Uterus (tissue), 3 donors: ENCODE measurements at regions not wholly inside any gene's neighbourhood (a gene's known extent, or its start where the extent isn't known, plus 50 kb on each side); places are given as distances from the start of the nearest gene placed in this dataset.

Experiments used
- DNase-seq, 2 donors: peaks; one replicate each; pipeline ENCODE4 v3.0.0-alpha.2; 2019 to 2020
- H3K27ac ChIP-seq, 2 donors: fragments of 200-600 bp; sonication (generic); 1 replicate in 1 of 2; 2 replicates in 1 of 2; pipeline ENCODE4 v1.5.1; 2016 to 2018
- H3K27me3 ChIP-seq, 2 donors: fragments of 200-600 bp; sonication (generic); one replicate each; pipeline ENCODE4 v1.5.1; 2018 to 2019; ENCODE audit warnings: control low read depth in 1 of 2
- H3K36me3 ChIP-seq, 2 donors: fragments of 200-600 bp; sonication (generic); one replicate each; pipeline ENCODE4 v1.5.1; 2019; ENCODE audit warnings: control low read depth in 1 of 2
- H3K4me1 ChIP-seq, 2 donors: fragments of 200-600 bp; sonication (generic); one replicate each; pipeline ENCODE4 v1.5.1; 2018 to 2019; ENCODE audit warnings: control low read depth in 1 of 2
- H3K4me3 ChIP-seq, 2 donors: fragments of 200-600 bp; sonication (generic); 1 replicate in 1 of 2; 2 replicates in 1 of 2; pipeline ENCODE4 v1.5.1; 2018 to 2019; ENCODE audit warnings: mild to moderate bottlenecking in 1 of 2
- H3K9me3 ChIP-seq, 2 donors: fragments of 200-600 bp; sonication (generic); one replicate each; pipeline ENCODE4 v1.5.1; 2019; ENCODE audit warnings: control low read depth in 1 of 2
- POLR2A ChIP-seq, 2 donors: fragments of 450-650 bp; IDR thresholded peaks; one replicate each; pipeline ENCODE4 v1.6.1; 2016; ENCODE audit warnings: antibody characterized with exemption in 2 of 2, mild to moderate bottlenecking in 1 of 2, moderate library complexity in 1 of 2
- intact Hi-C: fragments of 100-400 bp; cut with DNase I; formaldehyde crosslinking; loops from one replicate; pipeline ENCODE4 v1.15.1; 2023; ENCODE audit warnings: low total_unique reads
- TF ChIP-seq, protein P1 (sequence below), 4 experiments: fragments of 200-600 bp in 2 of 4; fragments of 450-650 bp in 2 of 4; sonication (generic) in 2 of 4; IDR thresholded peaks; one replicate each; pipeline ENCODE4 v1.5.1; 2016 to 2019; ENCODE audit warnings: antibody characterized with exemption in 4 of 4, mild to moderate bottlenecking in 2 of 4, moderate library complexity in 1 of 4
- donor health status: DM: yes; HTN: yes; CAD: no.

- Histone ChIP-seq H3K4me1 (peaks cover 17 to 21% of the 10 kb centered on the region in 2 donors), H3K27me3 (no peaks in the 10 kb centered on the region), H3K9me3 (no peaks in the 10 kb centered on the region), H3K36me3 (no peaks in the 10 kb centered on the region), H3K4me3 (no peak overlapping the region), H3K27ac (peak overlapping the region; percentile 93 to 99)
- TF ChIP-seq, protein P1, sequence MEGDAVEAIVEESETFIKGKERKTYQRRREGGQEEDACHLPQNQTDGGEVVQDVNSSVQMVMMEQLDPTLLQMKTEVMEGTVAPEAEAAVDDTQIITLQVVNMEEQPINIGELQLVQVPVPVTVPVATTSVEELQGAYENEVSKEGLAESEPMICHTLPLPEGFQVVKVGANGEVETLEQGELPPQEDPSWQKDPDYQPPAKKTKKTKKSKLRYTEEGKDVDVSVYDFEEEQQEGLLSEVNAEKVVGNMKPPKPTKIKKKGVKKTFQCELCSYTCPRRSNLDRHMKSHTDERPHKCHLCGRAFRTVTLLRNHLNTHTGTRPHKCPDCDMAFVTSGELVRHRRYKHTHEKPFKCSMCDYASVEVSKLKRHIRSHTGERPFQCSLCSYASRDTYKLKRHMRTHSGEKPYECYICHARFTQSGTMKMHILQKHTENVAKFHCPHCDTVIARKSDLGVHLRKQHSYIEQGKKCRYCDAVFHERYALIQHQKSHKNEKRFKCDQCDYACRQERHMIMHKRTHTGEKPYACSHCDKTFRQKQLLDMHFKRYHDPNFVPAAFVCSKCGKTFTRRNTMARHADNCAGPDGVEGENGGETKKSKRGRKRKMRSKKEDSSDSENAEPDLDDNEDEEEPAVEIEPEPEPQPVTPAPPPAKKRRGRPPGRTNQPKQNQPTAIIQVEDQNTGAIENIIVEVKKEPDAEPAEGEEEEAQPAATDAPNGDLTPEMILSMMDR (IDR thresholded peaks at IDR 0.05) = no peak
- no peak for TF ChIP-seq POLR2A (IDR thresholded peaks at IDR 0.05)
- peak in 1 of 2 donors; percentile 38 for DNase-seq
- intact Hi-C loops = no loop called here
These were observed 55.8 kb upstream of the ABL1 start for GRCh38 chr9:130779153-130779855.

DNA sequence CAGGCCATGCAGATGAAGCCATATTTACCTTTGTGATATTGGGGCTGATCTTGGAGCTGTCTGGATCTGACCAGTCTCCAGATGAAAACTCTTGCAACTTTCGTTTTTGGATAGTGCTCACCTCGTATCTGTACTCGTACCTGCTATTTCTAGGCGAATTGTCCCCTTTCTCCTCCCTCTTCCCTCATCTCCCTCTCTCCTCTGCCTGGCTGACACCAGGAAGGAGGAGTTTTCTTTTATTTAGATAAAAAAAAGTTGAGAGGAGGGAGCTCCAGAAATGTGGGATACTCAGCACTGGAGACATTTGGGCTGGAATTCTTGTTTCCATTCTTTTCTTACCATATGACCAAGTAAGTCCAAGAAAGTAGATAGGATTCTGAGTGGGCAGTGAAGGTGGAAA, 54.6 kb upstream of the ABL1 start:
- TF ChIP-seq, protein P1 (IDR thresholded peaks at IDR 0.05) = no peak
- no peak for TF ChIP-seq POLR2A (IDR thresholded peaks at IDR 0.05)
- no peaks in the 10 kb centered on the region for H3K27me3 ChIP-seq
- no peak for DNase-seq
- H3K27ac ChIP-seq = peak overlapping the region; percentile 93 to 99
- H3K36me3 ChIP-seq = no peaks in the 10 kb centered on the region
- H3K4me1 ChIP-seq = peaks cover 17 to 21% of the 10 kb centered on the region in 2 donors
- no peaks in the 10 kb centered on the region for H3K9me3 ChIP-seq
- intact Hi-C loops = loop anchor here (10.0 kb wide), 1 partner anchor 54 kb away; the partner anchor contains the start of gene ABL1
- peak overlapping the region; percentile 32 to 38 for H3K4me3 ChIP-seq

GRCh38 chr9:130780865-130781504, 54.1 kb upstream of the ABL1 start:
- Histone ChIP-seq H3K4me1 (peaks cover 17 to 21% of the 10 kb centered on the region in 2 donors), H3K9me3 (no peaks in the 10 kb centered on the region), H3K27me3 (no peaks in the 10 kb centered on the region), H3K27ac (peak overlapping the region; percentile 93 to 99), H3K4me3 (peak overlapping the region; percentile 32 to 38), H3K36me3 (no peaks in the 10 kb centered on the region)
- TF ChIP-seq, protein P1 (IDR thresholded peaks at IDR 0.05) = no peak
- TF ChIP-seq POLR2A (IDR thresholded peaks at IDR 0.05) = peak; percentile 82 to 83
- peak; percentile 85 to 92 for DNase-seq
- intact Hi-C loops = loop anchor here (10.0 kb wide), 1 partner anchor 54 kb away; the partner anchor contains the start of gene ABL1

GRCh38 chr9:130781569-130781968, 53.5 kb upstream of the ABL1 start:
- no peaks in the 10 kb centered on the region for H3K9me3 ChIP-seq
- peaks cover 17 to 21% of the 10 kb centered on the region in 2 donors for H3K4me1 ChIP-seq
- H3K27me3 ChIP-seq = no peaks in the 10 kb centered on the region
- H3K36me3 ChIP-seq = no peaks in the 10 kb centered on the region
- intact Hi-C loops = loop anchor here (10.0 kb wide), 1 partner anchor 53 kb away; the partner anchor contains the start of gene ABL1
- H3K27ac ChIP-seq = peak overlapping the region; percentile 93 to 99
- no peak for TF ChIP-seq POLR2A (IDR thresholded peaks at IDR 0.05)
- TF ChIP-seq, protein P1 (IDR thresholded peaks at IDR 0.05) = no peak
- DNase-seq = no peak
- peak overlapping the region in 1 of 2 donors; percentile 16 for H3K4me3 ChIP-seq
